CD8-positive, alpha-beta memory T cell (primary cell): ENCODE measurements at regions not wholly inside any gene's neighbourhood (a gene's known extent, or its start where the extent isn't known, plus 50 kb on each side); places are given as distances from the start of the nearest gene placed in this dataset.

ENCODE experiments used
- CTCF ChIA-PET: fragments of 350-600 bp; sonication (Branson Sonifier 250); formaldehyde crosslinking; loops from one replicate; lab custom pipeline; 2021; ENCODE audit warnings: antibody characterized with exemption; lab: Charles Lee
- POLR2A ChIA-PET: fragments of 350-600 bp; sonication (Branson Sonifier 250); formaldehyde crosslinking; loops from one replicate; lab custom pipeline; 2021; ENCODE audit warnings: antibody characterized with exemption; lab: Charles Lee
- DNase-seq, 5 donors: peaks; one replicate each; pipeline versions ENCODE4 v3.0.0 to v3.0.0-alpha.2; 2020 to 2022; ENCODE audit warnings: mixed read lengths in 1 of 5
- H3K27ac ChIP-seq: one replicate; pipeline ENCODE4 v1.7.0; 2013; ENCODE audit warnings: low read depth, mild to moderate bottlenecking, low read length, moderate library complexity
- H3K27me3 ChIP-seq: 2 replicates; pipeline ENCODE4 v1.7.0; 2013; ENCODE audit warnings: low read length, mild to moderate bottlenecking; ENCODE audit not compliant: insufficient read depth, poor library complexity, severe bottlenecking
- H3K36me3 ChIP-seq: 2 replicates; pipeline ENCODE4 v1.7.0; 2013; ENCODE audit warnings: mild to moderate bottlenecking, low read length, moderate library complexity; ENCODE audit not compliant: insufficient read depth
- H3K4me1 ChIP-seq: 2 replicates; pipeline ENCODE4 v1.7.0; 2013; ENCODE audit warnings: mild to moderate bottlenecking, low read length, moderate library complexity; ENCODE audit not compliant: insufficient read depth
- H3K4me3 ChIP-seq: 2 replicates; pipeline ENCODE4 v1.7.0; 2013; ENCODE audit warnings: mild to moderate bottlenecking, low read length
- H3K9me3 ChIP-seq: 2 replicates; pipeline ENCODE4 v1.7.0; 2013; ENCODE audit warnings: mild to moderate bottlenecking, low read length
- H3K27ac Mint-ChIP-seq, 8 donors: one replicate each; pipeline ENCODE4 v1.8.0; 2020 to 2021; ENCODE audit warnings: mixed read lengths in 8 of 8, mild to moderate bottlenecking in 6 of 8, inconsistent platforms in 3 of 8, moderate library complexity in 3 of 8
- H3K27me3 Mint-ChIP-seq, 2 donors: one replicate each; pipeline ENCODE4 v1.8.0; 2020 to 2021; ENCODE audit warnings: mixed read lengths in 2 of 2, mild to moderate bottlenecking in 1 of 2, moderate library complexity in 1 of 2
- H3K36me3 Mint-ChIP-seq, 3 donors: one replicate each; pipeline ENCODE4 v1.8.0; 2020 to 2021; ENCODE audit warnings: mixed read lengths in 3 of 3, inconsistent platforms in 1 of 3, mild to moderate bottlenecking in 1 of 3
- H3K4me1 Mint-ChIP-seq, 3 donors: one replicate each; pipeline ENCODE4 v1.8.0; 2020 to 2021; ENCODE audit warnings: mixed read lengths in 3 of 3, inconsistent platforms in 1 of 3, mild to moderate bottlenecking in 1 of 3
- H3K4me3 Mint-ChIP-seq, 7 donors: one replicate each; pipeline ENCODE4 v1.8.0; 2020 to 2021; ENCODE audit warnings: mixed read lengths in 7 of 7, mild to moderate bottlenecking in 6 of 7, moderate library complexity in 4 of 7, inconsistent platforms in 2 of 7
- H3K9me3 Mint-ChIP-seq, 5 donors: one replicate each; pipeline ENCODE4 v1.8.0; 2020 to 2022; ENCODE audit warnings: mixed read lengths in 5 of 5, mild to moderate bottlenecking in 3 of 5, moderate library complexity in 2 of 5, inconsistent platforms in 1 of 5

DNA sequence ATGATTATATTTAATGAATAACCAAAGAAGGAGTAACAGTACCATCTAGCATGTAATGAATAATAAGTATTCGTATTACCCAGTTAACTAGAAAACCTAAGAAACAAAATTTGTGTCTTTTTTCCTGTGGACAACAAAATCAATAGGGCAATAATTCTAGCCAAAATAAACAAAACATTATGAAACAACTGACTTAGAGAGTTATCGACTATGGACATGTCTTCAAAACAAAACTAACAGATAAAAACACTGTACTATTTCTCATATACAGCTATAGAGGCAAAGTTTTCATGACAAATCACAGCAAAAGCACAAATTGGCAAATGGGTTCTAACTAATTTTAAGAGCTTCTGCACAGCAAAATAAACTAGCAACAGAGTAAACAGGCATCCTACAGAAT, 224.1 kb downstream of the ALX1 start:
- no peaks in the 10 kb centered on the region for H3K4me1 Mint-ChIP-seq
- Histone ChIP-seq H3K27ac (no peak overlapping the region), H3K4me3 (no peak overlapping the region), H3K27me3 (no peaks in the 10 kb centered on the region), H3K36me3 (no peaks in the 10 kb centered on the region), H3K4me1 (no peaks in the 10 kb centered on the region), H3K9me3 (no peaks in the 10 kb centered on the region)
- no peaks in the 10 kb centered on the region for H3K36me3 Mint-ChIP-seq
- DNase-seq: no peak
- ChIA-PET POLR2A (no interaction called here), CTCF (no interaction called here)
- H3K4me3 Mint-ChIP-seq: no peak overlapping the region
- H3K9me3 Mint-ChIP-seq: peaks cover 0 to 11% (median 7%) of the 10 kb centered on the region in 5 donors
- no peaks in the 10 kb centered on the region for H3K27me3 Mint-ChIP-seq
- no peak overlapping the region for H3K27ac Mint-ChIP-seq

DNA sequence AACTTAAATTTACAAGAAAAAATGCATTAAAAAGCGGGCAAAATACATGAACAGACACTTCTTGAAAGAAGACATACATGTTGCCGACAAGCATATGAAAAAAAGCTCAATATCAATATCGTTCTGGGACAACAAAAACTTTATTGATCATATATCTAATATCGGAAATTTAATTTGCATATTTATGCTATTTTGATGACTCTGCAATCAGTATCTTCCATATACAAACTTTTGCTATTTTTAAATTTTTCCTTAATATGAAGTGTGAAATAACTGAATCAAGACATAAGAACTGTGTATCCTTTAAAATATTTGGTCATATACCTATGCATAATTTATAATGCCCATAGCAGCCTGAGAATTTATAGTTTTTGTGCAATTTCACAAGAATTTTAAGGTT, 224.6 kb downstream of the ALX1 start:
- POLR2A ChIA-PET: no interaction called here
- no peak overlapping the region for H3K4me3 ChIP-seq
- Mint-ChIP-seq H3K36me3 (no peaks in the 10 kb centered on the region), H3K9me3 (peaks cover 1 to 15% (median 7%) of the 10 kb centered on the region in 5 donors), H3K27me3 (no peaks in the 10 kb centered on the region), H3K4me3 (no peak overlapping the region), H3K4me1 (no peaks in the 10 kb centered on the region), H3K27ac (no peak overlapping the region)
- H3K27ac ChIP-seq: no peak overlapping the region
- no peaks in the 10 kb centered on the region for H3K36me3 ChIP-seq
- H3K9me3 ChIP-seq: no peaks in the 10 kb centered on the region
- no peaks in the 10 kb centered on the region for H3K27me3 ChIP-seq
- CTCF ChIA-PET: no interaction called here
- no peaks in the 10 kb centered on the region for H3K4me1 ChIP-seq
- no peak for DNase-seq

DNA sequence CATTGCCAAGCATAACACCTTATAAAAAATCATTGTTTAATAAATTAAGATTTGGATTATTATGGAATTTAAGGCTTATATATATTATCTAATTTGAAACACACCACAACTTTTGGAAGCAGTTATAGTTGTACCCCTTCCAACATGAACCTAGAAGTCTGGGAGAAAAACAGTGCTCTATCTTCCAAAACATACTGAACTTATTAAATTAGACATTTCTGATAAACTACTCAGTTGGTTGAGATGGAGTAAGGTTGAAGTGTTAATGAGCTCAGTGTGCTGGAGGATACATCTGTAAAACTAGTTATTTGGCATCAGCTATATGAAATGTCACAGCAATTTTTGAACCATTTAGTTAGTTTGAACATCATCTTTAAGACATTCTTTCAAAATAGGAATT, 227.4 kb downstream of the ALX1 start:
- Histone ChIP-seq H3K27ac (no peak overlapping the region), H3K4me1 (no peaks in the 10 kb centered on the region), H3K9me3 (no peaks in the 10 kb centered on the region), H3K27me3 (no peaks in the 10 kb centered on the region), H3K4me3 (no peak overlapping the region), H3K36me3 (no peaks in the 10 kb centered on the region)
- no peak overlapping the region for H3K27ac Mint-ChIP-seq
- H3K36me3 Mint-ChIP-seq: no peaks in the 10 kb centered on the region
- H3K27me3 Mint-ChIP-seq: no peaks in the 10 kb centered on the region
- DNase-seq: no peak
- peaks cover 5 to 12% (median 7%) of the 10 kb centered on the region in 5 donors for H3K9me3 Mint-ChIP-seq
- POLR2A ChIA-PET: no interaction called here
- no peak overlapping the region for H3K4me3 Mint-ChIP-seq
- CTCF ChIA-PET: no interaction called here
- no peaks in the 10 kb centered on the region for H3K4me1 Mint-ChIP-seq

DNA sequence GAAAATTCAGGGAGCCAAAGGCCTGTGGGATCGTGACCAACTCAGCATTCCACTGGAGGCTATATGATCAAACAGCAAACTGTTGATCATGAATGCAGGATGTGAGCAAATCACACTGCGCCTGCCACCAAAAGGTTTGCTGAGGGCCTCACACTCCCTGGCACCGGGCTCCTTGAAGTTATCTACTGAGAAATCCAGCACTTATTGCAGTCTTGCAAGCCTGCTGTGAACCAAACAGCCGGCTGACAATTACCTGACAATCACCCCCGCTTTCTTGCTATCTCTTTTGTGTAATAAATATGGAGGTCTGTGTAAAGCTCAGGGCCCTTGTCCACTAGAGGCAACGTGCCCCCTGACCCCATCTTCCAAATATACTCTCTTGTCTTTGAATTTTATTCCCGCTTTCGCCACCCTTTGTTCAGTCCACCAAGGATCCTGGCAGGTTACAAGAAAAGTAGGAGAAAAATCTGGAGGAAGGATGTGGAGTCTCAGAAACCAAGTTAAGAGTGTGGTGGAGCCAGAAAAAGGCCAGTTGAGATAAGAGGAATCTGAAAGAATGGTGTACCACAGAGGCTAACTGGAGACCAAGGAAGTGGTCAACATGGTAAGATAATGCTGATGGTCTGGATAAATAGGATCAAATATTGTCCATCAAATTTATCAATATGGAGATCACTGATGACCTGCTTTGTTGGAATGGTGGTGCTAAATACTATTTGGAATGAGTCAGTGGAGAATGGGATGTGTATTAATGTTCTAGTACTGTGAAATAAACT, 229.2 kb downstream of the ALX1 start:
- CTCF ChIA-PET: no interaction called here
- Mint-ChIP-seq H3K4me3 (no peak overlapping the region), H3K27me3 (no peaks in the 10 kb centered on the region), H3K4me1 (no peaks in the 10 kb centered on the region), H3K27ac (no peak overlapping the region), H3K9me3 (peaks cover 5 to 15% (median 7%) of the 10 kb centered on the region in 5 donors), H3K36me3 (no peaks in the 10 kb centered on the region)
- no peak for DNase-seq
- no peaks in the 10 kb centered on the region for H3K9me3 ChIP-seq
- POLR2A ChIA-PET: no interaction called here
- no peaks in the 10 kb centered on the region for H3K4me1 ChIP-seq
- no peak overlapping the region for H3K27ac ChIP-seq
- H3K36me3 ChIP-seq: no peaks in the 10 kb centered on the region
- H3K4me3 ChIP-seq: no peak overlapping the region
- H3K27me3 ChIP-seq: no peaks in the 10 kb centered on the region

DNA sequence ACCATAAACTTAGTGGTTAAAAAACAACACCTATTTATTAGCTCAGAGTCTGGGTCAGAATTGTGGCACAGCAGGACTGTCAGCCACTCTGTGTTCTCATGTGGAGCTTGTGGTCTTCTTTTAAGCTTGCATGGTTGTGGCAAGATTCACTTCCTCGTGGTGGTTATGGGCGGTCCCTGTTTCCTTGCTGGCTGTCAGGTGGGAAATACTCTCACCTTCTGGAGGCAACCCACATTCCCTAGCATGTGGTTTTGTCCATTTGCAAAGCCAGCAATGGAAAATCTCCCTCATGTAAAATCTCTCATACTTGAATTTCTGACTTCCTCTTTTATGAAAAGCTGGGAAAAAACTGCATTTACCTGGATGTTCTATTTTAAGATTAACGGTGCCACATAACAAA, 229.8 kb downstream of the ALX1 start:
- no peaks in the 10 kb centered on the region for H3K27me3 Mint-ChIP-seq
- Histone ChIP-seq H3K27me3 (no peaks in the 10 kb centered on the region), H3K9me3 (no peaks in the 10 kb centered on the region), H3K36me3 (no peaks in the 10 kb centered on the region), H3K4me1 (no peaks in the 10 kb centered on the region), H3K27ac (no peak overlapping the region), H3K4me3 (no peak overlapping the region)
- H3K9me3 Mint-ChIP-seq: peaks cover 5 to 17% (median 8%) of the 10 kb centered on the region in 5 donors
- no peaks in the 10 kb centered on the region for H3K36me3 Mint-ChIP-seq
- no peak overlapping the region for H3K27ac Mint-ChIP-seq
- no peak overlapping the region for H3K4me3 Mint-ChIP-seq
- no peak for DNase-seq
- no peaks in the 10 kb centered on the region for H3K4me1 Mint-ChIP-seq
- POLR2A ChIA-PET: no interaction called here
- CTCF ChIA-PET: no interaction called here

DNA sequence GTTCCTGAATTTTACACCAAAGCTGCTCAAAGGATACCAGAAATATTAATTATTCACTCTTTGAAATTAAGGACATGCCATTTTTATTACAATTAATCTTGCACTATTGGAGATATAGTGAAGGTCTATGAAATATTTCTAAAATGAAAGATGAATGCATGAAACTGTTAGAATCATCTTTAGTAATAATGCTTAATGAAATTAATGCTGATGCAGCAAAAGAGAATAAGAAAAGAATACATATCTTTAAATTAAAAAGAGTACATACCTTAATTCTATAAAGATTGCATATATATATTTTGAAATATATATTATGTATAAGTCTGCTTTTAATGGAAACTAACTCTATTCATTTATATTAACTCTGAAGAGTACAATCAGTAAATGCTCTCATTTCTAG, 236.0 kb downstream of the ALX1 start:
- no peaks in the 10 kb centered on the region for H3K27me3 ChIP-seq
- CTCF ChIA-PET: interaction anchor here (0.6 kb wide), 1 partner anchor 13 kb away, joined by 3 read pairs; no protein-coding TSS in a partner anchor
- Mint-ChIP-seq H3K4me3 (no peak overlapping the region), H3K27me3 (no peaks in the 10 kb centered on the region), H3K9me3 (peaks cover 0 to 10% (median 4%) of the 10 kb centered on the region in 5 donors), H3K27ac (no peak overlapping the region), H3K4me1 (no peaks in the 10 kb centered on the region), H3K36me3 (no peaks in the 10 kb centered on the region)
- H3K27ac ChIP-seq: no peak overlapping the region
- POLR2A ChIA-PET: no interaction called here
- H3K4me3 ChIP-seq: no peak overlapping the region
- H3K36me3 ChIP-seq: no peaks in the 10 kb centered on the region
- H3K9me3 ChIP-seq: no peaks in the 10 kb centered on the region
- no peak for DNase-seq
- no peaks in the 10 kb centered on the region for H3K4me1 ChIP-seq

DNA sequence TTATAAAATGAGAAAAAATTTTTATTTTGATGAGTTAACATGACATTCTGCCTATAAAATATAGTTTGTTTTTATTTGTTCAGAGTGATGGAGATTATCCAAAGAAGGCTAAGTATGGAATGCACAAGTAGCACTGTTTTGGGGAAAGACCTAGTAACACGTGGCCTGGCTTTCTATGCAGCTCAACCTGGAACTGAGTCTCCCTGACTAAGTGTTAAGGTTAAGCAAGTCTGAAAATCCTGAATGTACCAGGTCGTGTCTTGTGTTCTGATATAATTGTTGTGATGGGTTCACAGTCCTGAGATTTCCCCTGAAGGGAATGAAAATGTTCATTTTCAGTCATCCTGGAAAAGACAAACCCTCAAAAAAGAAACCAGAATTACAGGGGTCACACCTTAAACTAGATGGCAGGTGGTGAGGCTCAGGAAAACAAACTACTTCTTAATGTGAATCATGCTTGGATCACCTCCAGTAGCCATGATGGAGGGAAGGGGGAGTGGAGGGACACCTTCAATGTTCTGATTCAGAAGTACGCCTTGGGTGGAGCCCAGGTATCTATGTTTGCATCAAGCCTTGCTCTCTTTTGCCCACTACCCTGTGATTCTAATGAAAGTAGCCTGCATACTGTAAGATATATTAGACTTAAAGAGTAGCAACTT, 236.8 kb downstream of the ALX1 start:
- no peak for DNase-seq
- peaks cover 4 to 10% (median 5%) of the 10 kb centered on the region in 5 donors for H3K9me3 Mint-ChIP-seq
- H3K27me3 ChIP-seq: no peaks in the 10 kb centered on the region
- H3K4me3 Mint-ChIP-seq: no peak overlapping the region
- POLR2A ChIA-PET: no interaction called here
- H3K27ac Mint-ChIP-seq: no peak overlapping the region
- CTCF ChIA-PET: interaction anchor here (0.6 kb wide), 1 partner anchor 13 kb away, joined by 3 read pairs; no protein-coding TSS in a partner anchor
- H3K36me3 Mint-ChIP-seq: no peaks in the 10 kb centered on the region
- H3K4me3 ChIP-seq: no peak overlapping the region
- H3K27me3 Mint-ChIP-seq: no peaks in the 10 kb centered on the region
- no peaks in the 10 kb centered on the region for H3K4me1 Mint-ChIP-seq
- H3K4me1 ChIP-seq: no peaks in the 10 kb centered on the region
- no peaks in the 10 kb centered on the region for H3K36me3 ChIP-seq
- H3K27ac ChIP-seq: no peak overlapping the region
- H3K9me3 ChIP-seq: no peaks in the 10 kb centered on the region

DNA sequence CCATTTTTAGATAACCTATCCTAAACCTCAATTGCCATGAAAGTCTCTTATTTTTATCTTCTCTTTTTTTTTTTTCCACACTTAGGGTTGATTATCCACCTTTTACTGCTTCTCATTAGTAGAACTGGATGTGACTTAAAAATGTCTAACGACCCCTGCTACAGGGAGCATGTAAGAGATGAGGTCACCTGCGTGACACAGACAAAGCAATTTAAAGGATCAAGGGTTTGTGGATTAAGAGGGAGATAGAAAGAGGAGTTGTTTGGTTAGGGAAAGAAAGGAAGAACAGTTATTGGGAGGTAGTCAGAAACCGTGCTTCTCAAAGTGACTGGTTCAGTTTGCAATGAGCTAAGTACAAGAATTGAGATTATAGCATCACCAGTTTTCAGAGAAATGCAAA, 239.1 kb downstream of the ALX1 start:
- Mint-ChIP-seq H3K9me3 (peaks cover 4 to 12% (median 5%) of the 10 kb centered on the region in 5 donors), H3K36me3 (no peaks in the 10 kb centered on the region), H3K27me3 (no peaks in the 10 kb centered on the region), H3K4me1 (no peaks in the 10 kb centered on the region), H3K4me3 (no peak overlapping the region), H3K27ac (no peak overlapping the region)
- no peak overlapping the region for H3K27ac ChIP-seq
- POLR2A ChIA-PET: no interaction called here
- no peaks in the 10 kb centered on the region for H3K36me3 ChIP-seq
- H3K9me3 ChIP-seq: no peaks in the 10 kb centered on the region
- no peak for DNase-seq
- H3K27me3 ChIP-seq: no peaks in the 10 kb centered on the region
- no peaks in the 10 kb centered on the region for H3K4me1 ChIP-seq
- CTCF ChIA-PET: no interaction called here
- H3K4me3 ChIP-seq: no peak overlapping the region
